ENCODE measurements at regions not wholly inside any gene's neighbourhood (a gene's known extent, or its start where the extent isn't known, plus 50 kb on each side); places are given as distances from the start of the nearest gene placed in this dataset.

- H3K36me3 ChIP-seq (ENCODE audit: low read depth, low read length), result no peaks in the 10 kb centered on the region
- no peaks in the 10 kb centered on the region for H3K27me3 ChIP-seq (ENCODE audit: low read length)
- no peak overlapping the region for H3K9ac ChIP-seq (ENCODE audit: low read length)
- H2AFZ ChIP-seq (ENCODE audit: low read length), result no peak overlapping the region
- H4K20me1 ChIP-seq (ENCODE audit: low read length), result no peaks in the 10 kb centered on the region
- TF ChIP-seq EZH2 (IDR thresholded peaks at IDR 0.05; ENCODE audit: low read length, unreplicated experiment), result no peak
- no peak for TF ChIP-seq EZH2phosphoT487 (IDR thresholded peaks at IDR 0.05; ENCODE audit: borderline replicate concordance, low read length)
- TF ChIP-seq, protein P1, sequence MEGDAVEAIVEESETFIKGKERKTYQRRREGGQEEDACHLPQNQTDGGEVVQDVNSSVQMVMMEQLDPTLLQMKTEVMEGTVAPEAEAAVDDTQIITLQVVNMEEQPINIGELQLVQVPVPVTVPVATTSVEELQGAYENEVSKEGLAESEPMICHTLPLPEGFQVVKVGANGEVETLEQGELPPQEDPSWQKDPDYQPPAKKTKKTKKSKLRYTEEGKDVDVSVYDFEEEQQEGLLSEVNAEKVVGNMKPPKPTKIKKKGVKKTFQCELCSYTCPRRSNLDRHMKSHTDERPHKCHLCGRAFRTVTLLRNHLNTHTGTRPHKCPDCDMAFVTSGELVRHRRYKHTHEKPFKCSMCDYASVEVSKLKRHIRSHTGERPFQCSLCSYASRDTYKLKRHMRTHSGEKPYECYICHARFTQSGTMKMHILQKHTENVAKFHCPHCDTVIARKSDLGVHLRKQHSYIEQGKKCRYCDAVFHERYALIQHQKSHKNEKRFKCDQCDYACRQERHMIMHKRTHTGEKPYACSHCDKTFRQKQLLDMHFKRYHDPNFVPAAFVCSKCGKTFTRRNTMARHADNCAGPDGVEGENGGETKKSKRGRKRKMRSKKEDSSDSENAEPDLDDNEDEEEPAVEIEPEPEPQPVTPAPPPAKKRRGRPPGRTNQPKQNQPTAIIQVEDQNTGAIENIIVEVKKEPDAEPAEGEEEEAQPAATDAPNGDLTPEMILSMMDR (conservative IDR thresholded peaks at IDR 0.05; ENCODE audit: low read depth, low read length), result no peak
- ATAC-seq (no peak), DNase-seq (no peak)
- no peak overlapping the region for H3K4me3 ChIP-seq (ENCODE audit: low read length)
- POLR2A ChIA-PET (ENCODE audit: unreplicated experiment), result no interaction called here
- H3K79me2 ChIP-seq (ENCODE audit: low read length), result no peaks in the 10 kb centered on the region
- no TSS peak for BruUV-seq (replicated peaks)
- no peaks in the 10 kb centered on the region for H3K4me1 ChIP-seq (ENCODE audit: insufficient read depth, low read length)
- H3F3A ChIP-seq (ENCODE audit: low read length, unreplicated experiment), result no peaks in the 10 kb centered on the region
- CTCF ChIA-PET, result no interaction called here
- H3K4me2 ChIP-seq (ENCODE audit: low read length), result no peak overlapping the region
- no peak overlapping the region for H3K27ac ChIP-seq (ENCODE audit: low read length)
- no peaks in the 10 kb centered on the region for H3K9me2 ChIP-seq (replicated peaks; ENCODE audit: low read length)
- H3K9me3 ChIP-seq (ENCODE audit: low read length), result no peaks in the 10 kb centered on the region
- intact Hi-C loops (cut with micrococcal nuclease), result loop anchor here (10.0 kb wide), 1 partner anchor 225 kb away; no protein-coding TSS in a partner anchor
Observed at GRCh38 chr18:60189856-60190255, 182.7 kb downstream of the MC4R start.

- no peaks in the 10 kb centered on the region for H3K36me3 ChIP-seq (ENCODE audit: low read depth, low read length)
- BruUV-seq (replicated peaks), result no TSS peak
- H3K27me3 ChIP-seq (ENCODE audit: low read length), result no peaks in the 10 kb centered on the region
- no peaks in the 10 kb centered on the region for H4K20me1 ChIP-seq (ENCODE audit: low read length)
- H3K27ac ChIP-seq (ENCODE audit: low read length), result no peak overlapping the region
- no peaks in the 10 kb centered on the region for H3K4me1 ChIP-seq (ENCODE audit: insufficient read depth, low read length)
- CTCF ChIA-PET, result interaction anchor here (0.6 kb wide), 1 partner anchor 360 kb away, joined by 3 read pairs; no protein-coding TSS in a partner anchor
- POLR2A ChIA-PET (ENCODE audit: unreplicated experiment), result no interaction called here
- H3K4me2 ChIP-seq (ENCODE audit: low read length), result no peak overlapping the region
- no peak for DNase-seq
- no peak overlapping the region for H3K4me3 ChIP-seq (ENCODE audit: low read length)
- H3K79me2 ChIP-seq (ENCODE audit: low read length), result no peaks in the 10 kb centered on the region
- H2AFZ ChIP-seq (ENCODE audit: low read length), result no peak overlapping the region
- no peaks in the 10 kb centered on the region for H3K9me3 ChIP-seq (ENCODE audit: low read length)
- intact Hi-C loops (cut with micrococcal nuclease), result loop anchor here (10.0 kb wide), 1 partner anchor 226 kb away; no protein-coding TSS in a partner anchor
- H3K9ac ChIP-seq (ENCODE audit: low read length), result no peak overlapping the region
- TF ChIP-seq, protein P1 (conservative IDR thresholded peaks at IDR 0.05; ENCODE audit: low read depth, low read length), result no peak
- TF ChIP-seq EZH2 (IDR thresholded peaks at IDR 0.05; ENCODE audit: low read length, unreplicated experiment) (no peak), EZH2phosphoT487 (IDR thresholded peaks at IDR 0.05; ENCODE audit: borderline replicate concordance, low read length) (no peak)
- H3K9me2 ChIP-seq (replicated peaks; ENCODE audit: low read length), result no peaks in the 10 kb centered on the region
- no peaks in the 10 kb centered on the region for H3F3A ChIP-seq (ENCODE audit: low read length, unreplicated experiment)
- ATAC-seq, result no peak
Observed at GRCh38 chr18:60188958-60189357, 183.6 kb downstream of the MC4R start.

- CTCF ChIA-PET, result no interaction called here
- no peaks in the 10 kb centered on the region for H3F3A ChIP-seq (ENCODE audit: low read length, unreplicated experiment)
- H4K20me1 ChIP-seq (ENCODE audit: low read length), result no peaks in the 10 kb centered on the region
- POLR2A ChIA-PET (ENCODE audit: unreplicated experiment), result interaction anchor here (0.7 kb wide), 1 partner anchor 204 kb away, joined by 3 read pairs; no protein-coding TSS in a partner anchor
- DNase-seq, result no peak
- BruUV-seq (replicated peaks), result no TSS peak
- H3K79me2 ChIP-seq (ENCODE audit: low read length), result no peaks in the 10 kb centered on the region
- no peak for ATAC-seq
- intact Hi-C loops (cut with micrococcal nuclease), result loop anchor here (10.0 kb wide), 1 partner anchor 233 kb away; no protein-coding TSS in a partner anchor
- no peaks in the 10 kb centered on the region for H3K4me1 ChIP-seq (ENCODE audit: insufficient read depth, low read length)
- no peaks in the 10 kb centered on the region for H3K36me3 ChIP-seq (ENCODE audit: low read depth, low read length)
- H3K9ac ChIP-seq (ENCODE audit: low read length), result no peak overlapping the region
- H3K9me3 ChIP-seq (ENCODE audit: low read length), result no peaks in the 10 kb centered on the region
- H3K27ac ChIP-seq (ENCODE audit: low read length), result no peak overlapping the region
- no peak overlapping the region for H2AFZ ChIP-seq (ENCODE audit: low read length)
- H3K9me2 ChIP-seq (replicated peaks; ENCODE audit: low read length), result no peaks in the 10 kb centered on the region
- no peak overlapping the region for H3K4me3 ChIP-seq (ENCODE audit: low read length)
- H3K4me2 ChIP-seq (ENCODE audit: low read length), result no peak overlapping the region
- no peak for TF ChIP-seq EZH2phosphoT487 (IDR thresholded peaks at IDR 0.05; ENCODE audit: borderline replicate concordance, low read length)
- no peaks in the 10 kb centered on the region for H3K27me3 ChIP-seq (ENCODE audit: low read length)
Observed at GRCh38 chr18:60182223-60182622, 190.4 kb downstream of the MC4R start.
